SK-N-SH treated with all-trans-retinoic acid at 6 μM for 48 hours (cell line): ENCODE measurements at regions not wholly inside any gene's neighbourhood (a gene's known extent, or its start where the extent isn't known, plus 50 kb on each side); places are given as distances from the start of the nearest gene placed in this dataset.

ENCODE experiments used
- ATAC-seq: fragments of 200-7000 bp; cut with Tn5 transposase; 3 replicates; pipeline ENCODE4 v1.9.1; 2020; ENCODE audit warnings: mild to moderate bottlenecking, moderate library complexity
- ARNTL ChIP-seq: fragments of 450-650 bp; formaldehyde crosslinking; IDR thresholded peaks from 2 replicates; pipeline ENCODE4 v1.5.0; 2020; ENCODE audit warnings: low read depth, mild to moderate bottlenecking, moderate library complexity, borderline replicate concordance
- BACH2 ChIP-seq: fragments of 250-450 bp; sonication (Bioruptor Pico); IDR thresholded peaks from 2 replicates; pipeline ENCODE4 v1.9.0; 2021; ENCODE audit warnings: mild to moderate bottlenecking, borderline replicate concordance
- CSDC2 ChIP-seq: fragments of 250-450 bp; sonication (Bioruptor Pico); IDR thresholded peaks from 2 replicates; pipeline ENCODE4 v1.5.0; 2020; ENCODE audit warnings: mild to moderate bottlenecking, moderate library complexity
- ESRRG ChIP-seq: fragments of 250-450 bp; sonication (Bioruptor Pico); IDR thresholded peaks from 2 replicates; pipeline ENCODE4 v1.6.1; 2021; ENCODE audit warnings: mild to moderate bottlenecking
- GLIS3 ChIP-seq: fragments of 250-450 bp; sonication (Bioruptor Pico); IDR thresholded peaks from 2 replicates; pipeline ENCODE4 v1.5.0; 2020; ENCODE audit warnings: mild to moderate bottlenecking, moderate library complexity
- ISL1 ChIP-seq: fragments of 250-450 bp; sonication (Bioruptor Pico); IDR thresholded peaks from 2 replicates; pipeline ENCODE4 v2.1.2; 2022; ENCODE audit warnings: mild to moderate bottlenecking, moderate library complexity
- OSR1 ChIP-seq: fragments of 250-450 bp; sonication (Bioruptor Pico); IDR thresholded peaks from 2 replicates; pipeline ENCODE4 v1.8.0; 2022; ENCODE audit warnings: moderate library complexity, mild to moderate bottlenecking, inconsistent platforms
- PPARA ChIP-seq: fragments of 250-450 bp; sonication (Bioruptor Pico); IDR thresholded peaks from 2 replicates; pipeline ENCODE4 v1.5.0; 2020; ENCODE audit warnings: mild to moderate bottlenecking, borderline replicate concordance
- RARB ChIP-seq: fragments of 250-450 bp; sonication (Bioruptor Pico); IDR thresholded peaks from 2 replicates; pipeline ENCODE4 v1.8.0; 2021; ENCODE audit warnings: mild to moderate bottlenecking, moderate library complexity
- SNAI2 ChIP-seq: fragments of 250-450 bp; sonication (Bioruptor Pico); IDR thresholded peaks from 2 replicates; pipeline ENCODE4 v1.5.0; 2020; ENCODE audit warnings: mild to moderate bottlenecking, moderate library complexity
- TCF4 ChIP-seq: fragments of 250-450 bp; sonication (Bioruptor Pico); IDR thresholded peaks from 2 replicates; pipeline ENCODE4 v1.8.0; 2021; ENCODE audit warnings: mild to moderate bottlenecking, moderate library complexity, borderline replicate concordance
- TOX ChIP-seq: fragments of 250-450 bp; sonication (Bioruptor Pico); IDR thresholded peaks from 2 replicates; pipeline ENCODE4 v1.8.0; 2021; ENCODE audit warnings: mild to moderate bottlenecking, moderate library complexity, borderline replicate concordance
- ZC3H10 ChIP-seq: fragments of 250-450 bp; sonication (Bioruptor Pico); IDR thresholded peaks from 2 replicates; pipeline ENCODE4 v1.5.1; 2021; ENCODE audit warnings: mild to moderate bottlenecking, moderate library complexity
- ZFP3 ChIP-seq: fragments of 250-450 bp; sonication (Bioruptor Pico); IDR thresholded peaks from 2 replicates; pipeline ENCODE4 v1.5.0; 2020; ENCODE audit warnings: mild to moderate bottlenecking, moderate library complexity
- ZFP30 ChIP-seq: fragments of 450-650 bp; formaldehyde crosslinking; IDR thresholded peaks from 2 replicates; pipeline ENCODE4 v1.5.0; 2022; ENCODE audit warnings: mild to moderate bottlenecking, moderate library complexity
- ZNF565 ChIP-seq: fragments of 450-650 bp; formaldehyde crosslinking; conservative IDR thresholded peaks from 2 replicates; pipeline ENCODE4 v1.5.0; 2020; ENCODE audit warnings: low read depth, mild to moderate bottlenecking, moderate library complexity
- ZNF8 ChIP-seq: fragments of 450-650 bp; formaldehyde crosslinking; IDR thresholded peaks from 2 replicates; pipeline ENCODE4 v1.5.0; 2020; ENCODE audit warnings: mild to moderate bottlenecking, moderate library complexity
- TF ChIP-seq, protein P1 (sequence below): fragments of 250-450 bp; sonication (Bioruptor Pico); IDR thresholded peaks from 2 replicates; pipeline ENCODE4 v1.8.0; 2021; ENCODE audit warnings: low read depth, mild to moderate bottlenecking, moderate library complexity, borderline replicate concordance
- TF ChIP-seq, protein P2 (sequence below): fragments of 250-450 bp; sonication (Bioruptor Pico); IDR thresholded peaks from 2 replicates; pipeline ENCODE4 v1.5.1; 2021; ENCODE audit warnings: mild to moderate bottlenecking, moderate library complexity
- TF ChIP-seq, protein P3 (sequence below): fragments of 250-450 bp; sonication (Bioruptor Pico); IDR thresholded peaks from 2 replicates; pipeline ENCODE4 v1.5.1; 2020; ENCODE audit warnings: low read depth, mild to moderate bottlenecking, moderate library complexity
- TF ChIP-seq, protein P4 (sequence below): fragments of 250-450 bp; sonication (Bioruptor Pico); IDR thresholded peaks from 2 replicates; pipeline ENCODE4 v1.5.0; 2020; ENCODE audit warnings: mild to moderate bottlenecking, moderate library complexity
- TF ChIP-seq, protein P5 (sequence below): fragments of 250-450 bp; sonication (Bioruptor Pico); IDR thresholded peaks from 2 replicates; pipeline ENCODE4 v1.8.0; 2020; ENCODE audit warnings: mild to moderate bottlenecking, moderate library complexity, borderline replicate concordance

DNA sequence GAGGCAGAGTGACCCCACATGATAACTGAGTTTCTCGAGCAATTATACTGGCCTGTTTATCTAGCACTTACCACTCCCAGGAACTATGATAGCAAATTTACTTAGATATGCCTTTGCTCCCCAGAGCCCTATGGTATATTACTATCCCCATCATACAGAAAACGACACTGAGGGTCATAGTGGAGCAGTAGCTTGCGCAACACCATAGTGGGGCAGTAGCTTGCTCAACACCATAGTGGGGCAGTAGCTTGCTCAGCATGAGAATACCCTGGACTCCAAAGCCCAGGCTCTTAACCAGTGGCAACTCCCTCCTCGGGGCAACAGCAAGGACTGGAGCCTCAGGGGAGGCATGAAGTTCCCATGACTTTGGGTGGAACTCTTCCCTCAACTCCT is 211.9 kb downstream of the NPHP4 start:
- ATAC-seq: no peak
- TF ChIP-seq OSR1 (no peak), ZNF8 (CRISPR knock-in tag) (no peak), SNAI2 (CRISPR knock-in tag) (no peak), ESRRG (CRISPR knock-in tag) (no peak), ZFP3 (CRISPR knock-in tag) (no peak), ARNTL (CRISPR knock-in tag) (no peak), PPARA (no peak), ZC3H10 (no peak), TOX (CRISPR knock-in tag) (no peak), ISL1 (CRISPR knock-in tag) (no peak)
- TF ChIP-seq, protein P1, sequence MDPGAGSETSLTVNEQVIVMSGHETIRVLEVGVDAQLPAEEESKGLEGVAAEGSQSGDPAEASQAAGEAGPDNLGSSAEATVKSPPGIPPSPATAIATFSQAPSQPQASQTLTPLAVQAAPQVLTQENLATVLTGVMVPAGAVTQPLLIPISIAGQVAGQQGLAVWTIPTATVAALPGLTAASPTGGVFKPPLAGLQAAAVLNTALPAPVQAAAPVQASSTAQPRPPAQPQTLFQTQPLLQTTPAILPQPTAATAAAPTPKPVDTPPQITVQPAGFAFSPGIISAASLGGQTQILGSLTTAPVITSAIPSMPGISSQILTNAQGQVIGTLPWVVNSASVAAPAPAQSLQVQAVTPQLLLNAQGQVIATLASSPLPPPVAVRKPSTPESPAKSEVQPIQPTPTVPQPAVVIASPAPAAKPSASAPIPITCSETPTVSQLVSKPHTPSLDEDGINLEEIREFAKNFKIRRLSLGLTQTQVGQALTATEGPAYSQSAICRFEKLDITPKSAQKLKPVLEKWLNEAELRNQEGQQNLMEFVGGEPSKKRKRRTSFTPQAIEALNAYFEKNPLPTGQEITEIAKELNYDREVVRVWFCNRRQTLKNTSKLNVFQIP: no peak
- TF ChIP-seq, protein P2, sequence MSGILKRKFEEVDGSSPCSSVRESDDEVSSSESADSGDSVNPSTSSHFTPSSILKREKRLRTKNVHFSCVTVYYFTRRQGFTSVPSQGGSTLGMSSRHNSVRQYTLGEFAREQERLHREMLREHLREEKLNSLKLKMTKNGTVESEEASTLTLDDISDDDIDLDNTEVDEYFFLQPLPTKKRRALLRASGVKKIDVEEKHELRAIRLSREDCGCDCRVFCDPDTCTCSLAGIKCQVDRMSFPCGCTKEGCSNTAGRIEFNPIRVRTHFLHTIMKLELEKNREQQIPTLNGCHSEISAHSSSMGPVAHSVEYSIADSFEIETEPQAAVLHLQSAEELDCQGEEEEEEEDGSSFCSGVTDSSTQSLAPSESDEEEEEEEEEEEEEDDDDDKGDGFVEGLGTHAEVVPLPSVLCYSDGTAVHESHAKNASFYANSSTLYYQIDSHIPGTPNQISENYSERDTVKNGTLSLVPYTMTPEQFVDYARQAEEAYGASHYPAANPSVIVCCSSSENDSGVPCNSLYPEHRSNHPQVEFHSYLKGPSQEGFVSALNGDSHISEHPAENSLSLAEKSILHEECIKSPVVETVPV (CRISPR knock-in tag): no peak
- TF ChIP-seq, protein P3, sequence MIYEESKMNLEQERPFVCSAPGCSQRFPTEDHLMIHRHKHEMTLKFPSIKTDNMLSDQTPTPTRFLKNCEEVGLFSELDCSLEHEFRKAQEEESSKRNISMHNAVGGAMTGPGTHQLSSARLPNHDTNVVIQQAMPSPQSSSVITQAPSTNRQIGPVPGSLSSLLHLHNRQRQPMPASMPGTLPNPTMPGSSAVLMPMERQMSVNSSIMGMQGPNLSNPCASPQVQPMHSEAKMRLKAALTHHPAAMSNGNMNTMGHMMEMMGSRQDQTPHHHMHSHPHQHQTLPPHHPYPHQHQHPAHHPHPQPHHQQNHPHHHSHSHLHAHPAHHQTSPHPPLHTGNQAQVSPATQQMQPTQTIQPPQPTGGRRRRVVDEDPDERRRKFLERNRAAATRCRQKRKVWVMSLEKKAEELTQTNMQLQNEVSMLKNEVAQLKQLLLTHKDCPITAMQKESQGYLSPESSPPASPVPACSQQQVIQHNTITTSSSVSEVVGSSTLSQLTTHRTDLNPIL (CRISPR knock-in tag): no peak

DNA sequence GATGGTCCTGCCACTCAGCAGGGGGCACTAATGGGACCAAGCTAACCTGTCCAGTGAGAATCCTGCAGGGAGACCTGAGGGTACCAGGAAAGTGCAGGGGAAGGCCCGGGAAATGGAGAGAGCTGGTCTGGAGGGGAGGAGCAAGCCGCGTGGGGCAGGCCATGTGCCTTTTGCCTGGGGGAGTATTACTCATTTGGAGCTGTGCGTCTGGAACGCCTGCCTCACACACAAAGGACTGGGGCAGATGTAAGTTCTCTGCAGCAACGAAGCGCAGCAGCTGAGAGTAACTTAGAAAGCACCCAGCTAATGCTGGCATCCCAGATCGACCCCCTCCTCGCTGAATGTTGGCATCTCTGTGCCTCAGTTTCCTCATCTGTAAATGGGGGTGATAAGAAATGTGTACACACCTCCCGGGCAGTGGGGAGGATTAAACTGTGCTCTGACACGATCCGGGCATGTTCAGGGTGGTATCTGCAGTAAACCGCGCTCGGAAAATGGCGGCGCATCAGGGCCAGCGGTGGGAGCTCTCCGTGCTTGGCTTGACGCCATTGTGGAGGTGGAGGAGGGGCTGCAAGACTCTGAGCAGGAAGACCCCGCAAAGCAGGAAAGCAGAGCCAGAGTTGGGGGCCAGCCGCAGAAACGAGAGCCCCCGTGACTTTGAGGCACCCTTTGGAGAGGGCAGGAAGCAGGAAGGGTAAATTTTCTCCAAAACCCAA is 212.5 kb downstream of the NPHP4 start:
- TF ChIP-seq ZC3H10: no peak
- TF ChIP-seq ZFP3 (CRISPR knock-in tag): no peak
- TF ChIP-seq CSDC2 (CRISPR knock-in tag): no peak
- TF ChIP-seq, protein P3 (CRISPR knock-in tag): no peak
- no peak for TF ChIP-seq TCF4
- no peak for TF ChIP-seq TOX (CRISPR knock-in tag)
- TF ChIP-seq ZFP30 (CRISPR knock-in tag): no peak
- no peak for TF ChIP-seq ZNF565 (CRISPR knock-in tag)
- TF ChIP-seq PPARA: no peak
- no peak for TF ChIP-seq BACH2
- TF ChIP-seq ESRRG (CRISPR knock-in tag): no peak
- no peak for TF ChIP-seq SNAI2 (CRISPR knock-in tag)

DNA sequence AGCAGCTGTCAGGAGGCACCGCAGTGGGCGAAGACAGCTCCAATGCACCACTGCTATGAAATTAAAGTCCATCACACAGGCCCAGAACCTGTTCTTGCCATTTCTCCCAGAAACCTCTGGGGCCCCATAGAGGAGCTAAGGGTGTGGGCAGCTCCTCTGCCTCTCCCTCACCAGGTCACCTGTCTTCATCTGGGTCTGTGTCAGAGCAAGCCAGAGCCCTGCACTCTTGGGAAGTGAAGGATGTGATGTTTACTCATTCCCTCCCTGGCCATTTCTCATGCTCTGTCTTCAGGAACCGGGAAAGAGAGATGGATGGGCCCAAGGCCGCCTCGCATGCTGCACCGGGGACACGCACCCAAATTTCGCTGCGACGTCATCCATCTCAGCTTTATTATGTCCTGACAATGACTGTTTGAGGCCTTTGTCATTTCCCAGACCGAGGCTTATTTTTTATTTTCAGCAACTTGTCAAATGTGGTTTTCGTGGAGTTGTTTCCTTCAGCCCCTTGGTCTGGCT is 216.1 kb downstream of the NPHP4 start:
- no peak for TF ChIP-seq ZC3H10
- TF ChIP-seq ESRRG (CRISPR knock-in tag): no peak
- no peak for TF ChIP-seq RARB
- no peak for TF ChIP-seq SNAI2 (CRISPR knock-in tag)
- no peak for TF ChIP-seq TCF4
- TF ChIP-seq OSR1: no peak
- TF ChIP-seq PPARA: no peak
- TF ChIP-seq, protein P2 (CRISPR knock-in tag): no peak
- TF ChIP-seq, protein P4, sequence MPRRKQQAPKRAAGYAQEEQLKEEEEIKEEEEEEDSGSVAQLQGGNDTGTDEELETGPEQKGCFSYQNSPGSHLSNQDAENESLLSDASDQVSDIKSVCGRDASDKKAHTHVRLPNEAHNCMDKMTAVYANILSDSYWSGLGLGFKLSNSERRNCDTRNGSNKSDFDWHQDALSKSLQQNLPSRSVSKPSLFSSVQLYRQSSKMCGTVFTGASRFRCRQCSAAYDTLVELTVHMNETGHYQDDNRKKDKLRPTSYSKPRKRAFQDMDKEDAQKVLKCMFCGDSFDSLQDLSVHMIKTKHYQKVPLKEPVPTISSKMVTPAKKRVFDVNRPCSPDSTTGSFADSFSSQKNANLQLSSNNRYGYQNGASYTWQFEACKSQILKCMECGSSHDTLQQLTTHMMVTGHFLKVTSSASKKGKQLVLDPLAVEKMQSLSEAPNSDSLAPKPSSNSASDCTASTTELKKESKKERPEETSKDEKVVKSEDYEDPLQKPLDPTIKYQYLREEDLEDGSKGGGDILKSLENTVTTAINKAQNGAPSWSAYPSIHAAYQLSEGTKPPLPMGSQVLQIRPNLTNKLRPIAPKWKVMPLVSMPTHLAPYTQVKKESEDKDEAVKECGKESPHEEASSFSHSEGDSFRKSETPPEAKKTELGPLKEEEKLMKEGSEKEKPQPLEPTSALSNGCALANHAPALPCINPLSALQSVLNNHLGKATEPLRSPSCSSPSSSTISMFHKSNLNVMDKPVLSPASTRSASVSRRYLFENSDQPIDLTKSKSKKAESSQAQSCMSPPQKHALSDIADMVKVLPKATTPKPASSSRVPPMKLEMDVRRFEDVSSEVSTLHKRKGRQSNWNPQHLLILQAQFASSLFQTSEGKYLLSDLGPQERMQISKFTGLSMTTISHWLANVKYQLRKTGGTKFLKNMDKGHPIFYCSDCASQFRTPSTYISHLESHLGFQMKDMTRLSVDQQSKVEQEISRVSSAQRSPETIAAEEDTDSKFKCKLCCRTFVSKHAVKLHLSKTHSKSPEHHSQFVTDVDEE (CRISPR knock-in tag): no peak
- TF ChIP-seq BACH2: no peak
- TF ChIP-seq GLIS3 (CRISPR knock-in tag): no peak
- TF ChIP-seq, protein P5, sequence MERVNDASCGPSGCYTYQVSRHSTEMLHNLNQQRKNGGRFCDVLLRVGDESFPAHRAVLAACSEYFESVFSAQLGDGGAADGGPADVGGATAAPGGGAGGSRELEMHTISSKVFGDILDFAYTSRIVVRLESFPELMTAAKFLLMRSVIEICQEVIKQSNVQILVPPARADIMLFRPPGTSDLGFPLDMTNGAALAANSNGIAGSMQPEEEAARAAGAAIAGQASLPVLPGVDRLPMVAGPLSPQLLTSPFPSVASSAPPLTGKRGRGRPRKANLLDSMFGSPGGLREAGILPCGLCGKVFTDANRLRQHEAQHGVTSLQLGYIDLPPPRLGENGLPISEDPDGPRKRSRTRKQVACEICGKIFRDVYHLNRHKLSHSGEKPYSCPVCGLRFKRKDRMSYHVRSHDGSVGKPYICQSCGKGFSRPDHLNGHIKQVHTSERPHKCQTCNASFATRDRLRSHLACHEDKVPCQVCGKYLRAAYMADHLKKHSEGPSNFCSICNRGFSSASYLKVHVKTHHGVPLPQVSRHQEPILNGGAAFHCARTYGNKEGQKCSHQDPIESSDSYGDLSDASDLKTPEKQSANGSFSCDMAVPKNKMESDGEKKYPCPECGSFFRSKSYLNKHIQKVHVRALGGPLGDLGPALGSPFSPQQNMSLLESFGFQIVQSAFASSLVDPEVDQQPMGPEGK: no peak
- TF ChIP-seq CSDC2 (CRISPR knock-in tag): no peak
- no peak for TF ChIP-seq ISL1 (CRISPR knock-in tag)
- no peak for TF ChIP-seq ZFP3 (CRISPR knock-in tag)
- ATAC-seq: no peak

More for the DNA sequence above, 212.5 kb downstream of the NPHP4 start:
- no peak for ATAC-seq
